ENCODE measurements at regions not wholly inside any gene's neighbourhood (a gene's known extent, or its start where the extent isn't known, plus 50 kb on each side); places are given as distances from the start of the nearest gene placed in this dataset.
"Not testable (repeated sequence)": the region's sequence is repeated elsewhere in the genome, so short reads cannot be mapped to it uniquely, and the experiment has no call there.

DNA sequence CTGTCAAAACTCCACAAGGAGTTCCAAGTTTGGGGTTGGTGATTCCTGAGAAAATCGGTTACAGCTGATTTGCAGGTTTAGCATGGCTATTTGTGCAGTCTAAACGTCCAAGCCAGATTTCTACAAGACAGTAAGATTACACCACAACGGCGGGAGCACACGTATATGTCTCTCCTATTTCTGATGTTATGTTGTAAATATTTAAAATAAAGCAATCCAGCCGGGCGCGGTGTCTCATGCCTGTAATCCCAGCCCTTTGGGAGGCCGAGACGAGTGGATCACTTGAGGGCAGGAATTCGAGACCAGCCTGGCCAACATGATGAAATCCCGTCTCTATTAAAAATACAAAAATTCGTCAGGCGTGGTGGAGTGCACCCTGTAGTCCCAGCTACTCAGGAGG lies 106.8 kb upstream of the IGF1R start:
- H3K4me1 Mint-ChIP-seq (ENCODE audit: low read depth) = no peaks in the 10 kb centered on the region
- H3K4me3 Mint-ChIP-seq = no peak overlapping the region
- no peak overlapping the region for H3K27ac Mint-ChIP-seq
- H3K9me3 Mint-ChIP-seq = no peaks in the 10 kb centered on the region
- H3K27me3 Mint-ChIP-seq (ENCODE audit: low read depth) = peaks cover 30% of the 10 kb centered on the region
- H3K36me3 Mint-ChIP-seq (ENCODE audit: low read depth) = no peaks in the 10 kb centered on the region

DNA sequence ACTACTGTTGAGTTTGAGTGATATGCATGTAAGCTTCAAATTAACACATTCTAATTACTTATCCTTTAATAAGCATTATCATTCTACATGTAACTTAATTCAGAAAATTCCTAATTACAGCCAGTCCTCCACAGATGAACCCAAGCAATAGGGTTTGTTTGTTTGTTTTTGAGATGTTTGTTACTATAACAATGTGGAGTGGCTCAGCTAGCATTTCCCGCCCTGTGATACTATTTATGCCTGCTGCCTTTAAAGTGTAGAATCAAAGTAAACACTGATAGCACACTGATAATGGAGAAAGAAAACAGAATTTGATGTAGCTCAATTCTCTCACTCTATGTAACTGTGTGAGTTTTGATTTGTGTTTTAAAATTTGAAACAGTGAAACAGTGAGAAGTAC lies 105.1 kb upstream of the IGF1R start:
- Mint-ChIP-seq H3K4me3 (no peak overlapping the region), H3K27ac (no peak overlapping the region), H3K9me3 (no peaks in the 10 kb centered on the region), H3K27me3 (ENCODE audit: low read depth) (peaks cover 47% of the 10 kb centered on the region), H3K36me3 (ENCODE audit: low read depth) (no peaks in the 10 kb centered on the region), H3K4me1 (ENCODE audit: low read depth) (peaks cover 8% of the 10 kb centered on the region)

GRCh38 chr15:98546329-98546728 lies 102.0 kb upstream of the IGF1R start:
- H3K9me3 Mint-ChIP-seq = peaks cover 5% of the 10 kb centered on the region
- no peaks in the 10 kb centered on the region for H3K36me3 Mint-ChIP-seq (ENCODE audit: low read depth)
- H3K4me3 Mint-ChIP-seq = no peak overlapping the region
- peaks cover 64% of the 10 kb centered on the region for H3K27me3 Mint-ChIP-seq (ENCODE audit: low read depth)
- peaks cover 13% of the 10 kb centered on the region for H3K4me1 Mint-ChIP-seq (ENCODE audit: low read depth)
- no peak overlapping the region for H3K27ac Mint-ChIP-seq

- peaks cover 64% of the 10 kb centered on the region for H3K27me3 Mint-ChIP-seq (ENCODE audit: low read depth)
- H3K36me3 Mint-ChIP-seq (ENCODE audit: low read depth) = no peaks in the 10 kb centered on the region
- no peak overlapping the region for H3K27ac Mint-ChIP-seq
- H3K4me3 Mint-ChIP-seq = peak overlapping the region; percentile 82
- peaks cover 13% of the 10 kb centered on the region for H3K4me1 Mint-ChIP-seq (ENCODE audit: low read depth)
- peaks cover 5% of the 10 kb centered on the region for H3K9me3 Mint-ChIP-seq
Measured at GRCh38 chr15:98547275-98547674, 101.1 kb upstream of the IGF1R start.

DNA sequence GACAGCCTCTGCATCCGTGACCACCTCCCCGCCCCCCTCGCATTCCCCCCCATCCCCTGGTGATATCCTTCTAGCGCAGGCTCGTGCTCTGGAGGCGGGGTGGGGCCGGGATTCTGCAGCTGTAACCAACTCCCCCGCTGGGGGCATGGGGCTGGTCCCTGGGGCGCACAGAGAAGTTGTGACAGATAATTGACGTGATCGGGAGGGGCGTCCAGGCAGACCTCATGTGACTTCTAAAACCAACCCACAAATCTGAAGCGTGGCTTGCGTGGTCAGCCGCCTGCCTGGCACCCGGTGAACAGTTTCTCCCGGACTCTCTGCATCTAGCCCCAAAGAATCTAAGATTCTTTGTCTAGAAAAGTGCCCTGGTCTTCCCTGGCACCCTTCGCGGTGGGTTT lies 100.6 kb upstream of the IGF1R start:
- Mint-ChIP-seq H3K9me3 (peaks cover 5% of the 10 kb centered on the region), H3K27ac (no peak overlapping the region), H3K36me3 (ENCODE audit: low read depth) (no peaks in the 10 kb centered on the region), H3K4me3 (peak overlapping the region; percentile 82), H3K4me1 (ENCODE audit: low read depth) (peaks cover 13% of the 10 kb centered on the region), H3K27me3 (ENCODE audit: low read depth) (peaks cover 65% of the 10 kb centered on the region)

- H3K4me1 Mint-ChIP-seq (ENCODE audit: low read depth) = peaks cover 13% of the 10 kb centered on the region
- H3K27me3 Mint-ChIP-seq (ENCODE audit: low read depth) = peaks cover 64% of the 10 kb centered on the region
- H3K9me3 Mint-ChIP-seq = peaks cover 5% of the 10 kb centered on the region
- no peak overlapping the region for H3K27ac Mint-ChIP-seq
- no peaks in the 10 kb centered on the region for H3K36me3 Mint-ChIP-seq (ENCODE audit: low read depth)
- peak overlapping the region; percentile 82 for H3K4me3 Mint-ChIP-seq
Measured at GRCh38 chr15:98548139-98548971, 100.0 kb upstream of the IGF1R start.

DNA sequence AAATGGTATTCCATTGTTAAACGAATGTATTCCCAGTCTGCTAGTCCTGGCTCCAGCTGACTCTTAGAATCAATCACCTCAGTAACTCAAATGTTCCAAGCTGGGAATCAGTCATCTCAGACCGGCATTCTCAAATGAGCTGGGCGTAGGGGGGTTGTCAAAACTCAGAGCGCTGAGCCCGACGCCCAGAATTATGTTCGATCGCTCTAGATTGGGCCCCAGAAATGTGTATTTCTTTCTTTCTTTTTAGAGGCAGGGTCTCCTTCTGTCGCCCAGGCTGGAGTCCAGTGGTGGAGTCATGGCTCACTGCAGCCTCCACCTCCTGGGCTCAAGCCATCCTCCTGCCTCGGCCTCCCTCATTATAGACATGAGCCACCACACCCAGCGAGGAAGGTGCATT lies 99.3 kb upstream of the IGF1R start:
- Mint-ChIP-seq H3K9me3 (peaks cover 5% of the 10 kb centered on the region), H3K4me1 (ENCODE audit: low read depth) (peaks cover 13% of the 10 kb centered on the region), H3K27ac (no peak overlapping the region), H3K27me3 (ENCODE audit: low read depth) (peaks cover 61% of the 10 kb centered on the region), H3K36me3 (ENCODE audit: low read depth) (no peaks in the 10 kb centered on the region), H3K4me3 (peak overlapping the region; percentile 70)

GRCh38 chr15:98549741-98550140 lies 98.6 kb upstream of the IGF1R start:
- no peaks in the 10 kb centered on the region for H3K36me3 Mint-ChIP-seq (ENCODE audit: low read depth)
- no peak overlapping the region for H3K4me3 Mint-ChIP-seq
- H3K27ac Mint-ChIP-seq = no peak overlapping the region
- H3K9me3 Mint-ChIP-seq = peaks cover 5% of the 10 kb centered on the region
- peaks cover 64% of the 10 kb centered on the region for H3K27me3 Mint-ChIP-seq (ENCODE audit: low read depth)
- H3K4me1 Mint-ChIP-seq (ENCODE audit: low read depth) = peaks cover 13% of the 10 kb centered on the region

GRCh38 chr15:98550363-98550762 lies 98.0 kb upstream of the IGF1R start:
- H3K36me3 Mint-ChIP-seq (ENCODE audit: low read depth); H3K9me3 Mint-ChIP-seq; H3K4me3 Mint-ChIP-seq; H3K27ac Mint-ChIP-seq: not testable (repeated sequence)
- H3K4me1 Mint-ChIP-seq (ENCODE audit: low read depth) = peaks cover 13% of the 10 kb centered on the region
- H3K27me3 Mint-ChIP-seq (ENCODE audit: low read depth) = peaks cover 62% of the 10 kb centered on the region

GRCh38 chr15:98551936-98552562 lies 96.3 kb upstream of the IGF1R start:
- H3K27me3 Mint-ChIP-seq (ENCODE audit: low read depth) = peaks cover 45% of the 10 kb centered on the region
- no peak overlapping the region for H3K4me3 Mint-ChIP-seq

GRCh38 chr15:98554272-98555172 lies 93.8 kb upstream of the IGF1R start:
- Mint-ChIP-seq H3K4me1 (ENCODE audit: low read depth) (no peaks in the 10 kb centered on the region), H3K9me3 (peaks cover 5% of the 10 kb centered on the region), H3K36me3 (ENCODE audit: low read depth) (no peaks in the 10 kb centered on the region), H3K4me3 (no peak overlapping the region), H3K27ac (no peak overlapping the region), H3K27me3 (ENCODE audit: low read depth) (peaks cover 23% of the 10 kb centered on the region)

More at GRCh38 chr15:98551936-98552562, 96.3 kb upstream of the IGF1R start:
- H3K9me3 Mint-ChIP-seq = peaks cover 5% of the 10 kb centered on the region
- no peak overlapping the region for H3K27ac Mint-ChIP-seq
- H3K36me3 Mint-ChIP-seq (ENCODE audit: low read depth) = no peaks in the 10 kb centered on the region
- H3K4me1 Mint-ChIP-seq (ENCODE audit: low read depth) = peaks cover 13% of the 10 kb centered on the region

DNA sequence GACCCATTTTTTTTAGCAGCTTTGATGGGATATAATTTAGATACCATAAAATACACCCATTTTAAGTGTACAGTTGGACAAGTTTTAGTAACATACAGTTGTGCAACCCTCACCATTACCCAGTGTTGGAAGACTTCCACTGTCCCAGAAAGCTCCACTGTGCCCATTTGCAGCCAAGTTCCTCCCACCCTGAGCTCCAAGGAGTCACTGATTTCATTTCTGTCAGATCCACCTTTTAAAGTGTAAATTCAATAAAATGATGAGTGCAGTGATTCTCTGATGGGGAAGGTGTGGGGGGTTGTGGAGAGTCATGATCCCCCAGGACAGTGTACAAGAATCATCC lies 93.2 kb upstream of the IGF1R start:
- peaks cover 3% of the 10 kb centered on the region for H3K9me3 Mint-ChIP-seq
- no peak overlapping the region for H3K4me3 Mint-ChIP-seq
- H3K36me3 Mint-ChIP-seq (ENCODE audit: low read depth) = no peaks in the 10 kb centered on the region
- H3K27me3 Mint-ChIP-seq (ENCODE audit: low read depth) = peaks cover 23% of the 10 kb centered on the region
- H3K27ac Mint-ChIP-seq = no peak overlapping the region
- no peaks in the 10 kb centered on the region for H3K4me1 Mint-ChIP-seq (ENCODE audit: low read depth)

- no peaks in the 10 kb centered on the region for H3K36me3 Mint-ChIP-seq (ENCODE audit: low read depth)
- no peaks in the 10 kb centered on the region for H3K9me3 Mint-ChIP-seq
- no peak overlapping the region for H3K27ac Mint-ChIP-seq
- H3K4me3 Mint-ChIP-seq = no peak overlapping the region
- no peaks in the 10 kb centered on the region for H3K4me1 Mint-ChIP-seq (ENCODE audit: low read depth)
- peaks cover 16% of the 10 kb centered on the region for H3K27me3 Mint-ChIP-seq (ENCODE audit: low read depth)
Measured at GRCh38 chr15:98556321-98556720, 92.0 kb upstream of the IGF1R start.

- H3K4me1 Mint-ChIP-seq (ENCODE audit: low read depth) = no peaks in the 10 kb centered on the region
- H3K9me3 Mint-ChIP-seq = no peaks in the 10 kb centered on the region
- H3K27ac Mint-ChIP-seq = no peak overlapping the region
- no peak overlapping the region for H3K4me3 Mint-ChIP-seq
- no peaks in the 10 kb centered on the region for H3K36me3 Mint-ChIP-seq (ENCODE audit: low read depth)
- peaks cover 5% of the 10 kb centered on the region for H3K27me3 Mint-ChIP-seq (ENCODE audit: low read depth)
Measured at GRCh38 chr15:98560338-98560737, 88.0 kb upstream of the IGF1R start.

All from T-helper 1 cell treated with Interleukin-12 subunit alpha and Interleukin-12 subunit beta and Interleukin-4 antibody, amounts not matched to agents 30 μg/mL and 1 μg/mL, for 36 hours (primary cell).